PC-3 (cell line): ENCODE measurements at regions not wholly inside any gene's neighbourhood (a gene's known extent, or its start where the extent isn't known, plus 50 kb on each side); places are given as distances from the start of the nearest gene placed in this dataset.

ENCODE experiments used
- ATAC-seq: fragments of 200-7000 bp; cut with Tn5 transposase; 2 replicates; pipeline ENCODE4 v1.9.1; 2020; ENCODE audit warnings: mild to moderate bottlenecking, moderate library complexity
- BruUV-seq: library from RNA; stranded (reverse); fragments of 400-500 nt; replicated peaks from 2 replicates; lab custom pipeline; 2021; lab: Mats Ljungman, UMichigan
- CTCF ChIA-PET: fragments of 300-600 bp; sonication (Branson Sonifier 250); formaldehyde crosslinking; loops from one replicate; lab custom pipeline; 2022; ENCODE audit warnings: antibody characterized with exemption; lab: Charles Lee
- POLR2A ChIA-PET: fragments of 300-600 bp; sonication (Branson Sonifier 250); formaldehyde crosslinking; loops from one replicate; lab custom pipeline; 2022; ENCODE audit warnings: antibody characterized with exemption; ENCODE audit not compliant: unreplicated experiment; lab: Charles Lee
- DNase-seq: peaks from one replicate; pipeline ENCODE4 v3.0.0-alpha.2; 2015
- H2AFZ ChIP-seq: fragments of 300-600 bp; sonication (generic); 2 replicates; pipeline ENCODE4 v1.6.0; 2016; ENCODE audit warnings: antibody characterized with exemption, low read length
- H3F3A ChIP-seq: fragments of 300-600 bp; sonication (generic); one replicate; pipeline ENCODE4 v1.6.0; 2017; ENCODE audit warnings: antibody characterized with exemption, low read length, control low read depth, mild to moderate bottlenecking; ENCODE audit not compliant: unreplicated experiment
- H3K27ac ChIP-seq: fragments of 300-600 bp; sonication (generic); 2 replicates; pipeline ENCODE4 v1.5.1; 2016; ENCODE audit warnings: mild to moderate bottlenecking, low read length
- H3K27me3 ChIP-seq: fragments of 300-600 bp; sonication (generic); 2 replicates; pipeline ENCODE4 v1.6.1; 2016; ENCODE audit warnings: low read length, mixed read lengths
- H3K36me3 ChIP-seq: fragments of 300-600 bp; sonication (generic); 2 replicates; pipeline ENCODE4 v1.6.1; 2016; ENCODE audit warnings: low read depth, mixed run types, low read length, mixed read lengths
- H3K4me1 ChIP-seq: fragments of 300-600 bp; sonication (generic); 2 replicates; pipeline ENCODE4 v1.5.1; 2016; ENCODE audit warnings: low read length; ENCODE audit not compliant: insufficient read depth
- H3K4me2 ChIP-seq: fragments of 300-600 bp; sonication (generic); 2 replicates; pipeline ENCODE4 v1.6.0; 2016; ENCODE audit warnings: low read length
- H3K4me3 ChIP-seq: fragments of 300-600 bp; sonication (generic); 2 replicates; pipeline ENCODE4 v1.5.1; 2016; ENCODE audit warnings: mild to moderate bottlenecking, low read length, mixed read lengths
- H3K79me2 ChIP-seq: fragments of 300-600 bp; sonication (generic); 2 replicates; pipeline ENCODE4 v1.6.1; 2017; ENCODE audit warnings: low read length, mixed read lengths
- H3K9ac ChIP-seq: fragments of 300-600 bp; sonication (generic); 2 replicates; pipeline ENCODE4 v1.6.0; 2016; ENCODE audit warnings: mild to moderate bottlenecking, low read length
- H3K9me2 ChIP-seq: fragments of 300-600 bp; sonication (generic); replicated peaks from 2 replicates; pipeline ENCODE4 v1.6.1; 2016; ENCODE audit warnings: mixed run types, low read length, mixed read lengths
- H3K9me3 ChIP-seq: fragments of 300-600 bp; sonication (generic); 2 replicates; pipeline ENCODE4 v1.6.1; 2016; ENCODE audit warnings: low read length, mixed read lengths
- H4K20me1 ChIP-seq: fragments of 300-600 bp; sonication (generic); 2 replicates; pipeline ENCODE4 v1.6.1; 2016; ENCODE audit warnings: low read length, mixed read lengths
- CTCF ChIP-seq: fragments of 300-600 bp; sonication (generic); conservative IDR thresholded peaks from 2 replicates; pipeline ENCODE4 v1.5.1; 2017; ENCODE audit warnings: antibody characterized with exemption, low read depth, mild to moderate bottlenecking, low read length
- EZH2 ChIP-seq: fragments of 300-600 bp; sonication (generic); IDR thresholded peaks from one replicate; pipeline ENCODE4 v1.6.1; 2017; ENCODE audit warnings: antibody characterized with exemption, mild to moderate bottlenecking, low read length; ENCODE audit not compliant: unreplicated experiment
- EZH2phosphoT487 ChIP-seq: fragments of 300-600 bp; sonication (generic); IDR thresholded peaks from 2 replicates; pipeline ENCODE4 v1.6.1; 2018; ENCODE audit warnings: mild to moderate bottlenecking, antibody characterized with exemption, low read length, borderline replicate concordance
- intact Hi-C: fragments of 100-400 bp; cut with micrococcal nuclease; formaldehyde crosslinking; loops from 2 replicates; pipeline ENCODE4 v1.9.0; 2023

- Histone ChIP-seq H3K9ac (no peak overlapping the region), H3K9me2 (no peaks in the 10 kb centered on the region), H3F3A (no peaks in the 10 kb centered on the region), H3K27me3 (no peaks in the 10 kb centered on the region), H3K27ac (no peak overlapping the region), H3K79me2 (no peaks in the 10 kb centered on the region), H3K9me3 (no peaks in the 10 kb centered on the region), H3K36me3 (no peaks in the 10 kb centered on the region), H3K4me2 (no peak overlapping the region), H3K4me3 (no peak overlapping the region), H3K4me1 (peaks cover 18% of the 10 kb centered on the region), H4K20me1 (no peaks in the 10 kb centered on the region), H2AFZ (peak overlapping the region; percentile 25; the same call in 1 of the 2 replicates)
- TF ChIP-seq CTCF (no peak), EZH2 (no peak), EZH2phosphoT487 (no peak)
- ChIA-PET POLR2A (no interaction called here), CTCF (no interaction called here)
- ATAC-seq (peak; percentile 27; the same call in 1 of the 2 replicates), DNase-seq (peak; percentile 18)
- intact Hi-C loops: no loop called here
- no TSS peak for BruUV-seq
Observed at GRCh38 chr13:111033172-111034130, 81.7 kb upstream of the ARHGEF7 start.

- intact Hi-C loops: no loop called here
- 0 out of 2 replicates have a peak overlapping the region, but pooled peaks have one; percentile 20 for H3K4me2 ChIP-seq
- BruUV-seq: no TSS peak
- no peak for TF ChIP-seq EZH2phosphoT487
- no peak for TF ChIP-seq CTCF
- TF ChIP-seq EZH2: no peak
- DNase-seq (peak; percentile 68), ATAC-seq (peak; percentile 78)
- H3K27ac ChIP-seq: peak overlapping the region; percentile 11; the same call in 1 of the 2 replicates
- H3K9ac ChIP-seq: no peak overlapping the region
- H3K79me2 ChIP-seq: no peaks in the 10 kb centered on the region
- no peaks in the 10 kb centered on the region for H3K9me3 ChIP-seq
- no peaks in the 10 kb centered on the region for H3K27me3 ChIP-seq
- H3K4me3 ChIP-seq: no peak overlapping the region
- H3K4me1 ChIP-seq: peaks cover 18% of the 10 kb centered on the region
- no peaks in the 10 kb centered on the region for H3K36me3 ChIP-seq
- ChIA-PET POLR2A (no interaction called here), CTCF (no interaction called here)
- no peaks in the 10 kb centered on the region for H4K20me1 ChIP-seq
- no peaks in the 10 kb centered on the region for H3F3A ChIP-seq
- no peaks in the 10 kb centered on the region for H3K9me2 ChIP-seq
- no peak overlapping the region for H2AFZ ChIP-seq
Observed at GRCh38 chr13:111031531-111031961, 83.6 kb upstream of the ARHGEF7 start.
